ENCODE measurements at regions not wholly inside any gene's neighbourhood (a gene's known extent, or its start where the extent isn't known, plus 50 kb on each side); places are given as distances from the start of the nearest gene placed in this dataset.
A peak's percentile ranks its signal among the peaks of the same experiment; 100 is the strongest.

DNA sequence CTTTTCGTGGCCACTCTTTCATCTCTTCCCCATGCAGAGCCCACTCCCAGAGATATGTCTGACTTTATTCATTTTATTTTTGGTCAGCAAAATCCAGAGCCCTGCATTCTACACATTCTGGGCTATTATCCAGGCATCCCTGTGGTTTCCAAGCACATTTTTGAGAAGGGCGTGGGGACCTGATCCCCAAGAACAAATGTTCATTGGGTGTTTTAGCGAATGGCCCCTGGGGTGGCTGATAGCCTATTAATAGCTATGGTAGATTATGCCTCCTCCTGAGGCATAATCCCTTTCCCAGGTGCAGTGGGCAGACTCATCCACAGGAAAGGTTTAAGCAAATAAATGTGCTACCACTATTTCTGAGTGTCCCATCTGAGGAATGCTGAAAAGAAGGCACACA is 511.8 kb upstream of the USP24 start:
- no peak for DNase-seq

DNA sequence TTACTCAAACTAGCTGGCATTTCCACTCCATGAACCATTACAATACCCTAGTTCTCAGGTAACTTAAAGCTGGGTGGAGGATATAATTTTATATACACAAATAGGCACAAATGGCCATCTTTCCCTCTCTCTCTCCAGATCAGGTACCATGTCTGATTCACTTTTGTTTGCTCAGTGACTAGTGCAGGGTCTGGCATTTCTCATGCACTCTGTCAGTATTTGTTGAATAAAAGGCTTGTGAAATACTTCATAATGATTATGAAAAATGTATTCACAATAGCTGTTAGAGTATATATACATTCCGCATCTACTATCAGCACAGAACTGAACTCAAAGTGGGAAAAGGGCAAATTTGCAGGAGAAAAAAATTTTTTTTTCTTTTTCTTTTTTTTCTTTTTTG is 510.2 kb upstream of the USP24 start:
- no peak for DNase-seq

- DNase-seq: no peak
Measured at GRCh38 chr1:55724551-55725325, 509.6 kb upstream of the USP24 start.

GRCh38 chr1:55723001-55723400 is 507.8 kb upstream of the USP24 start:
- no peak for DNase-seq

DNA sequence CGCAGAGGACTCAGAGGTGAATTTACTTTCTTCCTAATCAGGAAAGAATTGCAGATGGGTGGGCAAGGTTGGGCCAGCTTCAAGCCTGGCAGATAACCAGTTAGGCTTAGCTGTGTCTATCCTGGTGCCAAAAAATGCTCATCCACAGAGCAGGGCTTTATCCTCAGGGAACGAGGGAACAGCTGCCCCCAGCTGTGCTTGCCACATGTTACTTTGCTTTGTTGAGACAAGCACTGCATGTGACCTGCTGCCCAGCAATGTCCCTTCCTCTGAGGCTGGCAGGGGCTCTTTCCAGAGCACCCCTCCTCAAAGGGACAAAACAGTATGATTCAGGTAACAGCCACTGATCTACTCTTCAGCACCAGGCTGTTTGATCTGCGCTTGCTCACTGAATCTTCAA is 505.1 kb upstream of the USP24 start:
- no peak for DNase-seq

GRCh38 chr1:55718758-55719671 is 503.9 kb upstream of the USP24 start:
- DNase-seq: no peak

- no peak for DNase-seq
Measured at GRCh38 chr1:55717111-55717510, 501.9 kb upstream of the USP24 start.

GRCh38 chr1:55716610-55717009 is 501.4 kb upstream of the USP24 start:
- DNase-seq: no peak

DNA sequence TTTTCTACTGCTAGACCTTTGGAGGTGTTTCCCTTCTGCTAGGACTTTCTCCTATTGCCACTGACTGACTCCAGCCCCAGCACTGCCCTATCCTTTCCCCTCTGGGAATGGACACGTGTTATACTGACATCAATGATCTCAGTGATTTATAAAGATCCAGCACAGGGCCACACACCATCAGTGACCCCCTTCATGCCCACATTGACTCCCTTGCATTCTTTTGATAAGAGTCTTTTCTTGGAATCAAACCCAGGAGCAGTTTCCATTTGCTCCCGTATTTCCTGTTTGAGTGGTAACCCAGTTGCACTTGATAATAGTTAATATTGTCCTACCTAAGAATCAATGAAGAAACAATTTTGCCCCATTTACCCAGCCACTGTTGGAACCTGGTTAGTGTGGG is 501.0 kb upstream of the USP24 start:
- no peak for DNase-seq

GRCh38 chr1:55714230-55714629 is 499.1 kb upstream of the USP24 start:
- no peak for DNase-seq

GRCh38 chr1:55713516-55713915 is 498.4 kb upstream of the USP24 start:
- DNase-seq: no peak

DNA sequence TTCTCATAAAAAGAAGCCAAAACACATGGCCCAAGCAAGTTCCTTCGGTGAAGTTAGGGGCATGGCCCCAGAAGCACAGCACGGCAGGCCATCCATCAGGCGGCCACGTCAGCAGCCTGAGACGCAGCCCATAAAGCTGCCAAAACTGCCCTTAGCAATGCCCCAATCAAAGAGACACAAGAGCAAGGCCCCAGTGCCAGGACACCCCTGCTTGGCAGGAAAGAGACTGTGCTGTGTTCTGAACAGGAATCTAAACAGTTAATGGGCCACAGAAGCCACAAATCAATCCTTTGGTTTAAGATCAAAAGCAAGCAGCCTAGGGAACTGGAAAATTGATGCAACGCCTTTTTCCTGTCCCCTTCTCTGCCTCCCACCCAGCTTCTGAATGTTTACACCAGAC is 497.0 kb upstream of the USP24 start:
- no peak for DNase-seq

GRCh38 chr1:55708781-55709180 is 493.6 kb upstream of the USP24 start:
- DNase-seq: no peak

GRCh38 chr1:55707846-55708245 is 492.7 kb upstream of the USP24 start:
- DNase-seq: no peak

DNA sequence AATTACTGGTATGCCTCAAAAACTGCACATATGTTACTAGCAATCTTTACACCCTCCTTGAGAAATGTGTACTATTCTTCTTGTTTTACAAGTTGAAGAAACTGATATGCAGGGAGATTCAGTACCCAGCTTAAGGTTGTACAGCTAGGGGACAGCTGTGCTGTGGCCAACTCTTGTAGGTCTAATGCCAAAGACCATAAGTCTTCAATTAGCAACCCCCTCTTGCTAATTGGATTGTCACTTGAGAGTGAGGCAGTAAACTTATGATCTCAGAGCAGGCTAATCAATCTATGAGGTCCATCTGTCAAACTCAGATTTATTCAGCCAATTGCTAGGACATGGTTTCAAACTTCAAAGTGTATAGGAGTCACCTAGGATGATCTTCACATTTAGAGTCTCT is 492.0 kb upstream of the USP24 start:
- no peak for DNase-seq

DNA sequence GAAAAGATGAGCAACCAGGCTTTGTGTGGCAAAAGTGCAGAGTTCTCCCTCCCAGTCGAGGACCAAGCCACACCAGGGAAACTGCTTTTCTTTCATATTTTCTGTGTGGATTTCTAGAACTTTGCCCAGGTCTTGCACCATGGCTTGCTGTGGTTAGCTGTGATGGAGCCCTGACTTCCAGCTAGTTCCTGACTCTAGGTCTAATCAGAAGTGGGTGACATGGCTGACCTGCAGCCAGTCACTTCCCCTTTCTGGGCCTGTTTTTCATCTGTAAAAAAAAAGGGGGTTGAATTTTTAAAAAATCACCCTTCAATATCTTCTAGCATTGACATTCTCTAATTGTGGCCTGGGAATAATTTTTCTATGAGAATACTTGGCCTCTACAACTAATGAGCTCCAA is 491.2 kb upstream of the USP24 start:
- peak; percentile 33 for DNase-seq

DNA sequence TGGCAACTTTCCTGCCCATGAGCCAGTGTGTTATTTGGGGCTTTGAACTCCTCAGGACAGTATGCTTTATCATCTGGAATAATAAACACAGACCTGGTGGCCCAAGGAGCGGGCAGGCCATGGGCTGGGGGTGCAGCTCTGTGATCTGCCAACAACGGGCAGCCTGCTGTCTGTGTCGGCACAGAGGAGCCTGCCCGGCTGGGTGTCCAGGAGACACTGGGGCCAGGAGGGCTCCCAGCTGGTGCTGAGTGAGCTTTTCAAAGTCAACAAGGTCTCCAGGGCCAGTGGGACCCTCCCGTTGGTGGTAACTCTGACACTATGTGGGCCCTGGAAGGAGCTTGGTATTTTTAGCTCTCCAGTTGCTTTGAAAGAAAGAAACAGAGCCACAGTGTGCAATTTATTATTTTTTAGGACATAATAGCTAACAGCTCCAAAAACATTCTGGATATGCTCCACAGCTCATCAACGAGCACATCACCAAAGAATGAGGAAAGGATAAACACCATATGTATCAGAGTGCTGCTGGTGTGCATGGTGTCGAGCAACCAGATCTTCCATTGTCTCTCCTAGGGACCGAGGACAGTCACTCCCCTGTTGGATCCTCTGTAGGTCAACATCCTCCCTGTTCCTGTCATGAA is 488.7 kb upstream of the USP24 start:
- DNase-seq: no peak

GRCh38 chr1:55702064-55702463 is 486.9 kb upstream of the USP24 start:
- peak; percentile 46 for DNase-seq

DNA sequence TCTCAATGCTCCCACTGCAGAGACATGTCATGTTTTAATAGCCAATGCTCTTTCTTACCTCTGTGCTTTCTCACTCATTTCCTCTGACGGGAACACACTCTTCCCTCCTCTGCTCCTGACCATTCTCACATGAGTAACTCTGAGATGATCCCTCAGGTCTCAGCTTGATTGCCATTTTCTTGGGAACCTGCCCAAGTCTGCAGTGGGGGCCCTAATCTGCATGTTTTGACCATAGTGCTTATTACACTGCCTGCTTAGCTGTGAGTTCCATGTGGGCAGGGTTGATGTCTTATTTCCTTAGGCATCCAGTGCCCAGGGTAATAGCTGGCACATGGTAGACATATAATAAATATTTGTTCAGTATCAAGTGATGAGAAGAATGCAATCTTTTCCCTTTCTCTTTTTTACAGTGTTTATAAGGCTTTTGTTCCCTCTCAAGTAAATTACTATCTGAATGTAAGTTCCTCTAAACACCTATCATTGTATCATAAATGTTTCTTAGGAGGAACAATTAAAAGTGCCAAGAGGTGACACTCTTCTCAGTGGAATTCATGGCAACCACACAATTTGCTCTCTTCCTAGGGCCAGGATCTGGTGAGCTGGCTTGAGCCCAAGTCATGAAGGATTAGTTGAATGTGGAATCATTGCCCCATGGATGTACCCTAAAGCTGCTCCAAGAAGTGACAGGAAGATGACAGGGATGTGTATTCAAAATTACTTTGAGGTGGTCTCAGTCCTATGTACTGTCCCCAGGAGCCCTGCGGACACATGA is 485.4 kb upstream of the USP24 start:
- no peak for DNase-seq

GRCh38 chr1:55699228-55699627 is 484.1 kb upstream of the USP24 start:
- no peak for DNase-seq

GRCh38 chr1:55697997-55698535 is 482.9 kb upstream of the USP24 start:
- DNase-seq: no peak

DNA sequence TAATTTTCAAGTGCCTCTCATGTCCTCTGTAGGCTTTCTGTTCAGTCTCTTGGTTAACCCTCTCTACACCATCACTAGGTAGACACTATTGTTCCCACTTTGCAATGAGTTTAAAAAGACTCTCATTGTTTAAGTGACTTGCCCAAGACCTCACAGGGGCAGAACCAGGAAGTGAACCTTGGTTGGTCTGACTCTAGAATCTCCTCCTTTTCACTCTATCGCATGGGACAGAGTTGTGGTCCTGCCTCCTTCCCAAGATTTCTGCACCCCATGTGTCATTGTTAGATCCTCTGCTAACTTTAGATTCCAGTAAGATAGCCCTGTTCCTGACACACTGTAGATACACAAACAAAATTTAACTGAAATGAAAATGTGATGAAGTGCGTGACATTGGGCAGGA is 481.7 kb upstream of the USP24 start:
- DNase-seq: no peak
